Liver (tissue), 7 donors: ENCODE measurements at regions not wholly inside any gene's neighbourhood (a gene's known extent, or its start where the extent isn't known, plus 50 kb on each side); places are given as distances from the start of the nearest gene placed in this dataset.

Source experiments
- DNase-seq: peaks from one replicate; pipeline ENCODE4 v3.0.0-alpha.2; 2017; ENCODE audit warnings: low spot score
- H3K27ac ChIP-seq, 2 donors: one replicate each; pipeline ENCODE4 v1.7.0; 2013; ENCODE audit warnings: inconsistent platforms in 2 of 2, low read length in 2 of 2, control low read depth in 1 of 2, low read depth in 1 of 2, mild to moderate bottlenecking in 1 of 2
- H3K27me3 ChIP-seq, 4 donors: one replicate each; pipeline versions ENCODE4 v1.6.1 to v1.7.0; 2013; ENCODE audit warnings: low read length in 3 of 4, inconsistent platforms in 1 of 4, mild to moderate bottlenecking in 1 of 4, moderate library complexity in 1 of 4; ENCODE audit not compliant: control insufficient read depth in 4 of 4, insufficient read depth in 4 of 4
- H3K36me3 ChIP-seq, 4 donors: one replicate each; pipeline versions ENCODE4 v1.6.1 to v1.7.0; 2013; ENCODE audit warnings: low read length in 3 of 4, mild to moderate bottlenecking in 3 of 4, low read depth in 1 of 4, moderate library complexity in 1 of 4; ENCODE audit not compliant: control insufficient read depth in 4 of 4, insufficient read depth in 3 of 4
- H3K4me1 ChIP-seq, 4 donors: one replicate each; pipeline versions ENCODE4 v1.6.1 to v1.7.0; 2013; ENCODE audit warnings: low read length in 3 of 4, mild to moderate bottlenecking in 3 of 4, moderate library complexity in 1 of 4; ENCODE audit not compliant: control insufficient read depth in 4 of 4, insufficient read depth in 4 of 4
- H3K4me3 ChIP-seq, 3 donors: one replicate each; pipeline versions ENCODE4 v1.6.1 to v1.7.0; 2013; ENCODE audit warnings: low read length in 3 of 3, control low read depth in 1 of 3, low read depth in 1 of 3, mild to moderate bottlenecking in 1 of 3
- H3K9ac ChIP-seq, 2 donors: one replicate each; pipeline ENCODE4 v1.7.0; 2013; ENCODE audit warnings: low read length in 2 of 2, mild to moderate bottlenecking in 2 of 2, moderate library complexity in 2 of 2, control low read depth in 1 of 2, low read depth in 1 of 2
- H3K9me3 ChIP-seq, 4 donors: one replicate each; pipeline versions ENCODE4 v1.6.1 to v1.7.0; 2013; ENCODE audit warnings: low read length in 3 of 4; ENCODE audit not compliant: control insufficient read depth in 4 of 4
- EGR1 ChIP-seq, 2 donors: IDR thresholded peaks; 2 replicates each; pipeline ENCODE4 v1.6.1; 2016 to 2018; ENCODE audit warnings: antibody characterized with exemption in 2 of 2, low read depth in 2 of 2
- FOXA2 ChIP-seq: IDR thresholded peaks from 2 replicates; pipeline ENCODE4 v1.6.1; 2016; ENCODE audit warnings: antibody characterized with exemption
- HNF4A ChIP-seq, 2 donors: conservative IDR thresholded peaks; 2 replicates each; pipeline ENCODE4 v1.6.1; 2016; ENCODE audit warnings: antibody characterized with exemption in 2 of 2, mild to moderate bottlenecking in 2 of 2
- RAD21 ChIP-seq, 2 donors: IDR thresholded peaks; 2 replicates each; pipeline ENCODE4 v1.6.1; 2016; ENCODE audit warnings: antibody characterized with exemption in 2 of 2, mild to moderate bottlenecking in 2 of 2
- RXRA ChIP-seq, 2 donors: IDR thresholded peaks; 2 replicates each; pipeline ENCODE4 v1.6.1; 2017 to 2018; ENCODE audit warnings: antibody characterized with exemption in 2 of 2, mild to moderate bottlenecking in 1 of 2
- SP1 ChIP-seq: IDR thresholded peaks from 2 replicates; pipeline ENCODE4 v1.6.1; 2018; ENCODE audit warnings: antibody characterized with exemption, mild to moderate bottlenecking
- TAF1 ChIP-seq: conservative IDR thresholded peaks from 2 replicates; pipeline ENCODE4 v1.6.1; 2016; ENCODE audit warnings: antibody characterized with exemption, mild to moderate bottlenecking
- WGBS: extraction: QIAGEN DNeasy Blood & Tissue Kit; methylation state at CpG from one replicate; pipeline ENCODE4 v1.1.7; 2013; 5-methylcytosine and 5-hydroxymethylcytosine counted together
- TF ChIP-seq, protein P1 (sequence below): IDR thresholded peaks from 2 replicates; pipeline ENCODE4 v1.6.1; 2016; ENCODE audit warnings: antibody characterized with exemption
- TF ChIP-seq, protein P2 (sequence below): IDR thresholded peaks from 2 replicates; pipeline ENCODE4 v1.6.1; 2016; ENCODE audit warnings: antibody characterized with exemption
- TF ChIP-seq, protein P3 (sequence below): IDR thresholded peaks from 2 replicates; pipeline ENCODE4 v1.6.1; 2016; ENCODE audit warnings: antibody characterized with exemption, mild to moderate bottlenecking
- donor health status: healthy.
- donor health status: healthy.
- donor health status: healthy.
- donor health status: healthy.

DNA sequence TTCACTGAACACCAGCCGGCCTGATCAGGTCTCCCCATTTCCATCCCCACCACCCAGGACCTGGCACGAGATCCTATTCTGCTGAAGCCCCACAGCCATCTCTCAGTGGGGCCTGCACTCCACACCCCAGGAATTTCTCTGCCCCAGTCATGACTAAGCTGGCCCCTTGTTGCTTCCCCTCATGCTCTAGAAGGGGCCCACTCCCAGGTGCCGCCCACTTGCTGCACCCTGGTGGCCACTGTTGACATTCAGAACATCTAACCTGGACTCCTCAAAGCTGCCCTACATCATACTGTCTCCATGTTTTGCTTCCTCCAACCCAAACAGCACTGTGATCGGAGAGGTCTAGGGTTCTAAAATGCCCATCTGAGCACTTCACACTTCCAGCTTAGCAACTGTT, 90.7 kb upstream of the KLHL29 start:
- DNase-seq = no peak
- peak in 1 of 2 donors; percentile 54 for TF ChIP-seq RAD21 (IDR thresholded peaks at IDR 0.05)
- no peak for TF ChIP-seq HNF4A (conservative IDR thresholded peaks at IDR 0.05)
- TF ChIP-seq, protein P1, sequence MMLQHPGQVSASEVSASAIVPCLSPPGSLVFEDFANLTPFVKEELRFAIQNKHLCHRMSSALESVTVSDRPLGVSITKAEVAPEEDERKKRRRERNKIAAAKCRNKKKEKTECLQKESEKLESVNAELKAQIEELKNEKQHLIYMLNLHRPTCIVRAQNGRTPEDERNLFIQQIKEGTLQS = no peak
- no peak for TF ChIP-seq SP1
- Histone ChIP-seq H3K4me1 (peaks cover 0 to 4% (median 1%) of the 10 kb centered on the region in 4 donors), H3K4me3 (no peak overlapping the region), H3K36me3 (no peaks in the 10 kb centered on the region), H3K27ac (no peak overlapping the region), H3K27me3 (no peaks in the 10 kb centered on the region), H3K9ac (no peak overlapping the region), H3K9me3 (no peaks in the 10 kb centered on the region)
- 79% methylated on average over 4 of the region's 4 CpGs for WGBS

DNA sequence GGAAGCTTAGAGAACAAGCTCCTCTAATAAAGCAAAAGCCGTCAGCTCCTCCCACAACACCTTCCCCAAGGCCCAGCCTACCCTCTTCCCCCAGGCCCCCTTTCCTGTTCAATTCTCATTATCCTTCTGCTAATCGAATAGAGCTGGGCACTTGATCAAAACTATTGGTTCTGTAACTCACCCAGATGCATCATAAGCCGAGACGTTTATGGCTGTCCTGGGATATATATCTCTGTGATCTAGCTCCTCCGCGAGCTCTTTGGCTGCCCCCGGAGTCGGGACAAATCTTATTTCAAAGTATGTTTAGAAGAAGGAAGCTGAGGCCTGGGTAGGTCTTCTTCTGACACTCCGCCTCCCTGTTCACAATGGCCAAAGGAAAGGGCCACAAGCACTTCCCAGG, 88.3 kb upstream of the KLHL29 start:
- 89% methylated on average over 9 of the region's 9 CpGs for WGBS
- Histone ChIP-seq H3K4me1 (peaks cover 0 to 4% (median 1%) of the 10 kb centered on the region in 4 donors), H3K36me3 (no peaks in the 10 kb centered on the region), H3K9ac (no peak overlapping the region), H3K27me3 (no peaks in the 10 kb centered on the region), H3K9me3 (no peaks in the 10 kb centered on the region), H3K4me3 (no peak overlapping the region), H3K27ac (no peak overlapping the region)
- TF ChIP-seq, protein P1 = no peak
- TF ChIP-seq HNF4A (conservative IDR thresholded peaks at IDR 0.05) = no peak
- TF ChIP-seq, protein P2, sequence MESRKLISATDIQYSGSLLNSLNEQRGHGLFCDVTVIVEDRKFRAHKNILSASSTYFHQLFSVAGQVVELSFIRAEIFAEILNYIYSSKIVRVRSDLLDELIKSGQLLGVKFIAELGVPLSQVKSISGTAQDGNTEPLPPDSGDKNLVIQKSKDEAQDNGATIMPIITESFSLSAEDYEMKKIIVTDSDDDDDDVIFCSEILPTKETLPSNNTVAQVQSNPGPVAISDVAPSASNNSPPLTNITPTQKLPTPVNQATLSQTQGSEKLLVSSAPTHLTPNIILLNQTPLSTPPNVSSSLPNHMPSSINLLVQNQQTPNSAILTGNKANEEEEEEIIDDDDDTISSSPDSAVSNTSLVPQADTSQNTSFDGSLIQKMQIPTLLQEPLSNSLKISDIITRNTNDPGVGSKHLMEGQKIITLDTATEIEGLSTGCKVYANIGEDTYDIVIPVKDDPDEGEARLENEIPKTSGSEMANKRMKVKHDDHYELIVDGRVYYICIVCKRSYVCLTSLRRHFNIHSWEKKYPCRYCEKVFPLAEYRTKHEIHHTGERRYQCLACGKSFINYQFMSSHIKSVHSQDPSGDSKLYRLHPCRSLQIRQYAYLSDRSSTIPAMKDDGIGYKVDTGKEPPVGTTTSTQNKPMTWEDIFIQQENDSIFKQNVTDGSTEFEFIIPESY = no peak
- TF ChIP-seq SP1 = no peak
- no peak for TF ChIP-seq TAF1
- TF ChIP-seq RXRA (IDR thresholded peaks at IDR 0.05) = no peak
- DNase-seq = no peak

DNA sequence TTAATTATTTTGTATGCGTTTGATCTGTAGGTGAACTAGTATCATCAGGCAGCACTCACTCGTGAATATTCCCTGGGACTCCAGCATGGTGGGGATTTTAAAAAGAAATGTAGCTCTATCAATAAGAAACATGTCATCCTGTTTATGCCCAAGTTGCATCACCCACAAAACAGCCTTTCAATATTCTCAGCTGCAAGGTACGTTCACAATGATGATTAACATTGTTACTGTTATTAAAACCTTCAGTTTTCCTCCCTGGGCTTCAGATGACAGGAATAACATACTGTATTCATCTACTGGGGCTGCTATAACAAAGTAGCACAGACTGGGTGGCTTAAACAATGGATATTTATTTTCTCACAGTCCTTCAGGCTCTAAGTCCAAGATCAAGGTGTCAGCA, 87.9 kb upstream of the KLHL29 start:
- no peak overlapping the region for H3K27ac ChIP-seq

More for the DNA sequence above, 87.9 kb upstream of the KLHL29 start:
- no peak for DNase-seq
- 70% methylated on average over 3 of the region's 3 CpGs for WGBS
- Histone ChIP-seq H3K4me1 (peaks cover 0 to 4% (median 1%) of the 10 kb centered on the region in 4 donors), H3K27me3 (no peaks in the 10 kb centered on the region), H3K9ac (no peak overlapping the region), H3K36me3 (no peaks in the 10 kb centered on the region), H3K4me3 (no peak overlapping the region), H3K9me3 (no peaks in the 10 kb centered on the region)
- TF ChIP-seq EGR1 (IDR thresholded peaks at IDR 0.05; ENCODE audit: low read depth in 2 of 2) = no peak
- TF ChIP-seq, protein P3, sequence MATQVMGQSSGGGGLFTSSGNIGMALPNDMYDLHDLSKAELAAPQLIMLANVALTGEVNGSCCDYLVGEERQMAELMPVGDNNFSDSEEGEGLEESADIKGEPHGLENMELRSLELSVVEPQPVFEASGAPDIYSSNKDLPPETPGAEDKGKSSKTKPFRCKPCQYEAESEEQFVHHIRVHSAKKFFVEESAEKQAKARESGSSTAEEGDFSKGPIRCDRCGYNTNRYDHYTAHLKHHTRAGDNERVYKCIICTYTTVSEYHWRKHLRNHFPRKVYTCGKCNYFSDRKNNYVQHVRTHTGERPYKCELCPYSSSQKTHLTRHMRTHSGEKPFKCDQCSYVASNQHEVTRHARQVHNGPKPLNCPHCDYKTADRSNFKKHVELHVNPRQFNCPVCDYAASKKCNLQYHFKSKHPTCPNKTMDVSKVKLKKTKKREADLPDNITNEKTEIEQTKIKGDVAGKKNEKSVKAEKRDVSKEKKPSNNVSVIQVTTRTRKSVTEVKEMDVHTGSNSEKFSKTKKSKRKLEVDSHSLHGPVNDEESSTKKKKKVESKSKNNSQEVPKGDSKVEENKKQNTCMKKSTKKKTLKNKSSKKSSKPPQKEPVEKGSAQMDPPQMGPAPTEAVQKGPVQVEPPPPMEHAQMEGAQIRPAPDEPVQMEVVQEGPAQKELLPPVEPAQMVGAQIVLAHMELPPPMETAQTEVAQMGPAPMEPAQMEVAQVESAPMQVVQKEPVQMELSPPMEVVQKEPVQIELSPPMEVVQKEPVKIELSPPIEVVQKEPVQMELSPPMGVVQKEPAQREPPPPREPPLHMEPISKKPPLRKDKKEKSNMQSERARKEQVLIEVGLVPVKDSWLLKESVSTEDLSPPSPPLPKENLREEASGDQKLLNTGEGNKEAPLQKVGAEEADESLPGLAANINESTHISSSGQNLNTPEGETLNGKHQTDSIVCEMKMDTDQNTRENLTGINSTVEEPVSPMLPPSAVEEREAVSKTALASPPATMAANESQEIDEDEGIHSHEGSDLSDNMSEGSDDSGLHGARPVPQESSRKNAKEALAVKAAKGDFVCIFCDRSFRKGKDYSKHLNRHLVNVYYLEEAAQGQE = no peak
- TF ChIP-seq RXRA (IDR thresholded peaks at IDR 0.05) = no peak
- TF ChIP-seq, protein P1 = no peak
- TF ChIP-seq FOXA2 = no peak
- no peak for TF ChIP-seq HNF4A (conservative IDR thresholded peaks at IDR 0.05)
